ENCODE measurements at regions not wholly inside any gene's neighbourhood (a gene's known extent, or its start where the extent isn't known, plus 50 kb on each side); places are given as distances from the start of the nearest gene placed in this dataset.

- no peak overlapping the region for H2AK5ac ChIP-seq (ENCODE audit: insufficient read length, low read length)
- no peak overlapping the region for H3K14ac ChIP-seq (ENCODE audit: insufficient read depth, low read length)
- H3T11ph ChIP-seq (ENCODE audit: low read length), result no peak overlapping the region
- Mint-ChIP-seq H3K9me3 (no peaks in the 10 kb centered on the region), H3K27me3 (ENCODE audit: low read depth) (no peaks in the 10 kb centered on the region), H3K27ac (no peak overlapping the region), H3K4me1 (0 out of 4 replicates have a peak, but pooled peaks cover 0 to 3% of the 10 kb centered on the region in 2 experiments), H3K4me3 (no peak overlapping the region), H3K36me3 (ENCODE audit: insufficient read depth in 1 of 3, low read depth in 3 of 3) (no peaks in the 10 kb centered on the region)
- no peaks in the 10 kb centered on the region for H3K9me3 ChIP-seq (ENCODE audit: control insufficient read depth, low read depth, low read length)
- no peaks in the 10 kb centered on the region for H3K79me1 ChIP-seq (ENCODE audit: insufficient read depth, low read depth, low read length, poor library complexity, severe bottlenecking)
- H3K23ac ChIP-seq (ENCODE audit: insufficient read length, low read depth, low read length), result no peak overlapping the region
- no peaks in the 10 kb centered on the region for H3K27me3 ChIP-seq (ENCODE audit: insufficient read depth, low read length)
- H4K5ac ChIP-seq (ENCODE audit: insufficient read length, low read depth, low read length), result no peak overlapping the region
- peaks cover 4% of the 10 kb centered on the region; the same call in 1 of the 2 replicates for H3K4me1 ChIP-seq (ENCODE audit: insufficient read depth, low read length)
- H3K9ac ChIP-seq (ENCODE audit: extremely low read depth, insufficient read length, low read length), result no peak overlapping the region
- H2BK20ac ChIP-seq (ENCODE audit: low read depth, low read length, poor library complexity, severe bottlenecking), result no peak overlapping the region
- H2AFZ ChIP-seq (ENCODE audit: low read length), result no peak overlapping the region
- no peak overlapping the region for H4K8ac ChIP-seq (replicated peaks; ENCODE audit: insufficient read length, low read depth, low read length)
- H3K79me2 ChIP-seq (ENCODE audit: insufficient read depth, low read length), result no peaks in the 10 kb centered on the region
- H3K4ac ChIP-seq (ENCODE audit: low read depth, low read length), result no peak overlapping the region
- no peak for TF ChIP-seq CTCF (conservative IDR thresholded peaks at IDR 0.05)
- no peak overlapping the region for H3K27ac ChIP-seq (ENCODE audit: insufficient read length, low read depth, low read length)
- DNase-seq, result no peak
- H4K20me1 ChIP-seq (ENCODE audit: control insufficient read depth, insufficient read depth, insufficient read length), result no peaks in the 10 kb centered on the region
- no peak overlapping the region for H3K18ac ChIP-seq (ENCODE audit: insufficient read length, low read depth, low read length)
- no peak overlapping the region for H4K91ac ChIP-seq (ENCODE audit: insufficient read length, low read depth, low read length)
- no CpG with 5 or more reads among the region's 5 CpGs for WGBS (ENCODE audit: extremely low coverage, insufficient read length, low lambda C conversion rate)
- no peaks in the 10 kb centered on the region for H3K23me2 ChIP-seq (ENCODE audit: insufficient read length, low read depth, low read length, poor library complexity, severe bottlenecking)
- H2BK12ac ChIP-seq (ENCODE audit: insufficient read length, low read depth, low read length), result no peak overlapping the region
- H2BK5ac ChIP-seq (ENCODE audit: insufficient read length, low read length), result no peak overlapping the region
- H2BK120ac ChIP-seq (ENCODE audit: low read depth, low read length, poor library complexity, severe bottlenecking), result no peak overlapping the region
- no peak overlapping the region for H3K4me2 ChIP-seq (ENCODE audit: insufficient read depth, insufficient read length, low read length)
- H3K56ac ChIP-seq (ENCODE audit: insufficient read length, low read depth, low read length), result no peak overlapping the region
- H2BK15ac ChIP-seq (ENCODE audit: low read depth, low read length), result no peak overlapping the region
Measured at GRCh38 chr2:144194326-144195071, 325.4 kb downstream of the ZEB2 start.

Data from H9 (cell line).